Adrenal gland (tissue), 9 donors: ENCODE measurements at regions not wholly inside any gene's neighbourhood (a gene's known extent, or its start where the extent isn't known, plus 50 kb on each side); places are given as distances from the start of the nearest gene placed in this dataset.

Source experiments
- DNase-seq, 7 donors: peaks; one replicate each; pipeline ENCODE4 v3.0.0-alpha.2; 2019 to 2020
- H3K27ac ChIP-seq, 5 donors: fragments of 200-600 bp; sonication (generic) in 4 of 5; 1 replicate in 3 of 5; 2 replicates in 2 of 5; pipeline versions ENCODE4 v1.5.1 to v1.8.0; 2016 to 2020; ENCODE audit warnings: mild to moderate bottlenecking in 1 of 5
- H3K27me3 ChIP-seq: fragments of 200-600 bp; 2 replicates; pipeline ENCODE4 v1.8.0; 2021
- H3K36me3 ChIP-seq, 2 donors: fragments of 200-600 bp; replicated peaks in 1 of 2; 1 replicate in 1 of 2; 2 replicates in 1 of 2; pipeline versions ENCODE4 v1.5.1 to v1.8.0; 2018 to 2022
- H3K4me1 ChIP-seq, 2 donors: fragments of 200-600 bp; replicated peaks in 1 of 2; 1 replicate in 1 of 2; 2 replicates in 1 of 2; pipeline versions ENCODE4 v1.5.1 to v1.8.0; 2018 to 2021
- H3K4me3 ChIP-seq, 4 donors: fragments of 200-600 bp; sonication (generic) in 3 of 4; one replicate each; pipeline ENCODE4 v1.5.1; 2016 to 2018
- H3K9me3 ChIP-seq, 3 donors: fragments of 200-600 bp; sonication (generic) in 1 of 3; replicated peaks in 1 of 3; 1 replicate in 2 of 3; 2 replicates in 1 of 3; pipeline versions ENCODE4 v1.5.1 to v1.8.0; 2016 to 2021
- CTCF ChIP-seq, 6 experiments: fragments of 450-650 bp in 4 of 6; fragments of 200-600 bp in 2 of 6; sonication (generic) in 1 of 6; IDR thresholded peaks; 1 replicate in 5 of 6; 2 replicates in 1 of 6; pipeline versions ENCODE4 v1.5.1 to v1.8.0; 2016 to 2021; ENCODE audit warnings: antibody characterized with exemption in 6 of 6, mild to moderate bottlenecking in 2 of 6, moderate library complexity in 1 of 6
- POLR2A ChIP-seq, 2 donors: fragments of 450-650 bp; IDR thresholded peaks; one replicate each; pipeline ENCODE4 v1.6.1; 2017; ENCODE audit warnings: antibody characterized with exemption in 2 of 2, mild to moderate bottlenecking in 2 of 2, moderate library complexity in 1 of 2
- WGBS, 4 donors: extraction: QIAGEN DNeasy Blood & Tissue Kit in 2 of 4; methylation state at CpG; one replicate each; pipeline versions ENCODE4 v1.1.5 to v1.1.7; 2013 to 2017; 5-methylcytosine and 5-hydroxymethylcytosine counted together
- intact Hi-C, 2 donors: fragments of 100-400 bp; cut with DNase I; formaldehyde crosslinking; loops; one replicate each; pipeline versions ENCODE4 v1.14.1 to v1.15.0; 2022 to 2023
- donor health status: healthy with polysubstance abuse.
- donor health status: Bipolar disorder and iron deficiency.
- donor health status: DM: yes; HTN: yes; CAD: no.
- donor health status: DM: no; HTN: no; CAD: no.
- donor health status: DM: no; HTN: no; CAD: no.

GRCh38 chr3:174532216-174532615, 326.9 kb upstream of the NAALADL2 start:
- Histone ChIP-seq H3K27ac (no peak overlapping the region), H3K36me3 (no peaks in the 10 kb centered on the region), H3K9me3 (no peaks in the 10 kb centered on the region), H3K4me3 (no peak overlapping the region), H3K27me3 (no peaks in the 10 kb centered on the region), H3K4me1 (peaks cover 0 to 7% of the 10 kb centered on the region in 2 donors)
- intact Hi-C loops: no loop called here
- DNase-seq: no peak
- WGBS, 4 donors: 50 to 80% (median 68%) methylated on average over 1 of the region's 1 CpG
- no peak for TF ChIP-seq POLR2A (IDR thresholded peaks at IDR 0.05)

GRCh38 chr3:174532776-174533175, 326.4 kb upstream of the NAALADL2 start:
- H3K27ac ChIP-seq: no peak overlapping the region
- WGBS, 4 donors: 85 to 100% (median 91%) methylated on average over 1 to 2 of the region's 2 CpGs
- intact Hi-C loops: no loop called here
- peaks cover 0 to 7% of the 10 kb centered on the region in 2 donors for H3K4me1 ChIP-seq
- no peak overlapping the region for H3K4me3 ChIP-seq
- H3K27me3 ChIP-seq: no peaks in the 10 kb centered on the region
- no peak for DNase-seq
- no peaks in the 10 kb centered on the region for H3K36me3 ChIP-seq
- no peaks in the 10 kb centered on the region for H3K9me3 ChIP-seq
- no peak for TF ChIP-seq CTCF (IDR thresholded peaks at IDR 0.05)
- no peak for TF ChIP-seq POLR2A (IDR thresholded peaks at IDR 0.05)

GRCh38 chr3:174533286-174533685, 325.8 kb upstream of the NAALADL2 start:
- TF ChIP-seq POLR2A (IDR thresholded peaks at IDR 0.05): no peak
- no peak for TF ChIP-seq CTCF (IDR thresholded peaks at IDR 0.05)
- Histone ChIP-seq H3K27me3 (no peaks in the 10 kb centered on the region), H3K9me3 (no peaks in the 10 kb centered on the region), H3K36me3 (no peaks in the 10 kb centered on the region), H3K27ac (no peak overlapping the region), H3K4me3 (no peak overlapping the region), H3K4me1 (peaks cover 0 to 7% of the 10 kb centered on the region in 2 donors)
- DNase-seq: no peak
- WGBS, 4 donors: 87 to 96% (median 94%) methylated on average over 2 of the region's 2 CpGs
- intact Hi-C loops: no loop called here

GRCh38 chr3:174536319-174536718, 322.8 kb upstream of the NAALADL2 start:
- intact Hi-C loops: no loop called here
- WGBS, 4 donors: 40 to 47% (median 41%) methylated on average over 4 of the region's 4 CpGs
- Histone ChIP-seq H3K4me1 (peaks cover 0 to 7% of the 10 kb centered on the region in 2 donors), H3K27ac (no peak overlapping the region), H3K36me3 (no peaks in the 10 kb centered on the region), H3K4me3 (no peak overlapping the region), H3K27me3 (no peaks in the 10 kb centered on the region), H3K9me3 (no peaks in the 10 kb centered on the region)
- TF ChIP-seq POLR2A (IDR thresholded peaks at IDR 0.05) (no peak), CTCF (IDR thresholded peaks at IDR 0.05) (no peak)
- no peak for DNase-seq

- Histone ChIP-seq H3K36me3 (no peaks in the 10 kb centered on the region), H3K9me3 (no peaks in the 10 kb centered on the region), H3K4me3 (no peak overlapping the region), H3K4me1 (peaks cover 0 to 7% of the 10 kb centered on the region in 2 donors), H3K27ac (no peak overlapping the region), H3K27me3 (no peaks in the 10 kb centered on the region)
- no peak for TF ChIP-seq CTCF (IDR thresholded peaks at IDR 0.05)
- TF ChIP-seq POLR2A (IDR thresholded peaks at IDR 0.05): no peak
- intact Hi-C loops: no loop called here
- DNase-seq: no peak
- WGBS, 4 donors: 83 to 94% (median 91%) methylated on average over 3 of the region's 3 CpGs
These were observed 321.0 kb upstream of the NAALADL2 start for GRCh38 chr3:174538151-174538550.
